ENCODE measurements at regions not wholly inside any gene's neighbourhood (a gene's known extent, or its start where the extent isn't known, plus 50 kb on each side); places are given as distances from the start of the nearest gene placed in this dataset.

DNA sequence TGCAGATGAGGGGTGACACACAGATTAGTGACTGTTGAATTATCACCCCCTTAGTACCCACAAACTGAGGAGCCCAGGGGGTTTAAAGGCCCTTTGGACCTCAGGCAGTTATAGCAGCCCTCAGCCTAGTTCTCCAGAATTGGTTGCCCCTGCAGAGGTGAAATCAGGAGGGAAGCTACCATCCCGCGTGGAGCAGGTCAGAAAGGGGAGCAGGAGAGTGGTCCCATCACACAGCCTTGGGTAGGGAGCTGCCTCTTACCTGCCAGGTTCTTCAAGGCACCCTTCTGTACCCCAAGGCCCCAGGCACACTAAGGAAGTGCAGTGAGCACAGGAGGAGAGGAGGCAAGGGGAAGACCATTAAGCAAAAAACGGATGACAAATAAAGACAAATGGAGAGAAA, 121.2 kb upstream of the TNR start:
- no peak for DNase-seq

DNA sequence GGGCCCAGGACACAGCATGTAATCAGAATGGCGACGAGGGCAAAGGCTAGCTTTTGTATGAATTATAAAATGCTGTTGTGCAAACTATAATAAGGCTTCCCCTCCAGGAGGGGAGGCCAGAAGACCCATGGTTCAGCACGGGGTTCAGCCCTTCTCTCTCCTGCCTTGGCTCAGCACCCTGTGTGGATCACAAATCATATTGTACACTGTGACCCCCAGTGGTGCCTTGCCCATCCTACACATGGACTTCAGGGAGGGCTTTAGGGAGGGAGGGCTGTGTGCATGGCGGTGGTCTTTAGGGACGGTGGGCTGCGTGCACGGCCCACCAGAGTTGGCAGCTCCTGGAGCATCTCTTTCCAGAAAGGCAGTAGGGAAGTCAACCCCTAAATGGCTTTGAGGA, 120.8 kb upstream of the TNR start:
- no peak for DNase-seq

DNA sequence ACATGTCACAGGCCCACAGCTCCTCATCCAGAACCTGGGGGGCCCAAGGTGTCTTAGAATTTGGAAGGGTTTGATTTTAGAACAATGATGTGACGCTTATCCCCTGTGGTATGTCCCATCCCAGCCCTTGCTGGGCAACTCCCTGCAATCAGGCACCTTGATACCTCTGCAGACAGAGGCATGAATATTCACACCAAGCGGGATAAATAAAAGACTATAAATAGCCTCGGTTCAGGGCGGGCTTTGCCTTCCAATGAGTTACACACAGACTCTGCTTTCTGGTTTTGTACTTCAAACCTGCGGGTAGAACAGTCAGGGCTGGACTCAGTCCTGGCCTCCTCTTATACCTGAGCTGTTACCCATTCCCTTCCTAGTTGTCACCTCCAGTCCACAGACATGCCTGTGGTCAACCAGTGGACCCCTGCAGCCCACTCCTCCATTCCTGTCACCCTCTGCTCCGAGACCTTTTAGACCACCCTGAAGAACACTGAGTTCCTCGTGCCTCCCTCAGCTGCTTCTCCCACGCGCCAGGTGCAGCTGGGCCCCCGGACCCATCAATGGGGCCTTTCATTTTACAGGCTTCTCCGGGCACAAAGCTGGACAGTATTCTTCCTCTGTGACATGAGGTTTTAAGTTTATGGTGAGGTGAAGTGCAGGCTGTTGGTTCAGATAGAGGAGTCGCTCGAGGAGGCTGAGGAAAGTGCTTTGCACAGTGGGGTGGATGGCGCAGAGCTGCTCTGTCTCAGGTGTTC, 120.1 kb upstream of the TNR start:
- no peak for DNase-seq

DNA sequence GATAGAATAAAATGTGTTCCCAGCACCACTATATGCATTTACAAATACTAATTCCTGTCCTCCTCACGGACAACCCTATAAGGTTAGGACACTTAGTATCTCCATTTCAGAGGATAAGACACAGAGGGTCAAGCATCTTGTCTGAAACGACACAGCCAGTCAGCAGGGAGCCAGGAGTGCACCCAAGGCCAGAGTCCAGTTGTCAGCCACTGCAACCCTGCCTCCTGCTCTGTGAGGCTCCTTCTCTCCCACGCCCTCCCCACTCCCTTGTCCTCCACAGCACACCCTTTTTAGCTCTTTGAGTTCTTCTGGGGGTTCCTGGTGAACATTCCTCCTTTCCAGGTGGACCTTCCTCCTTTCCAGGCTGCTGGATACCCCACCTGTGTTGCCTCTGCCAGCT, 119.0 kb upstream of the TNR start:
- DNase-seq = no peak

GRCh38 chr1:175861626-175862367, 118.4 kb upstream of the TNR start:
- no peak for DNase-seq

DNA sequence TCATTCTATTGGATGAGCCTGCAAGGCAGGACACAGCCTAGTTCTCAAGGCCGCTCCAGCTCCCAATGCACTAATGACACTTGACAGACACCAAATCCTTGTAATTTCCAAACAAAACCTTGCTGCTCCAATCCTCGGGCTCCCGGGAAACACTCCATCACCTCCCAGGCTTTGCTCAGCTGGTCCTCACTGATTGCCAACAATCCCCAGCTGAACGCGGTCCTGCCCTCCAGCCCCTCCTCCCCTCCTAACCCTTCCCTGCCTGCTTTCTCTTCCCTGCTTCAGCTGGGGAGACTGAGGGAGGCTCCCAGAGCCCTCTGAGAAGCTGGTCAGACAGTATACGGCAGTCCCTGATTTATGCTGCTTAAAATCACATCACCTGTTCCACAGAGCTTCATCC, 114.4 kb upstream of the TNR start:
- DNase-seq = no peak

DNA sequence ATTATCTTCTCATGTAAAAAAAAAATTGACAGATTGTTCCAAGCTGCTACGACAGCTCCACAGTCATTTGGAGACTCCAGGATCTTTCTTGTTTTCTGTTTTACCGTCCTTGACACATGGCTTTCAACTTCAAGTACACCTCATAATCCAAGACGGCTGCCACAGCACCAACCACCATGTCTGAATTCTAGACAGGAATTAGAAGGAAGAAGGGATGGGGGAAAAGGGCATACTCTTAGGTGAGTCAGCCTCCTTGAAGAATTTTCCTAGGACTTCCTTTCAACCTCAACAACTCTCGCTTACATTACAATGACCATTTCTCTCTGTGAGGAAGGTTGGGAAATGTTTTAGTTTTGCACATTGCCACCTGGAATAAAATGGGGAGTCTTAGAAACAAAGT, 110.3 kb upstream of the TNR start:
- no peak for DNase-seq

- no peak for DNase-seq
Observed at GRCh38 chr1:175851749-175852148, 108.4 kb upstream of the TNR start.

- DNase-seq = no peak
Observed at GRCh38 chr1:175848329-175848728, 104.9 kb upstream of the TNR start.

GRCh38 chr1:175845985-175846384, 102.6 kb upstream of the TNR start:
- no peak for DNase-seq

GRCh38 chr1:175845338-175845737, 101.9 kb upstream of the TNR start:
- DNase-seq = no peak

DNA sequence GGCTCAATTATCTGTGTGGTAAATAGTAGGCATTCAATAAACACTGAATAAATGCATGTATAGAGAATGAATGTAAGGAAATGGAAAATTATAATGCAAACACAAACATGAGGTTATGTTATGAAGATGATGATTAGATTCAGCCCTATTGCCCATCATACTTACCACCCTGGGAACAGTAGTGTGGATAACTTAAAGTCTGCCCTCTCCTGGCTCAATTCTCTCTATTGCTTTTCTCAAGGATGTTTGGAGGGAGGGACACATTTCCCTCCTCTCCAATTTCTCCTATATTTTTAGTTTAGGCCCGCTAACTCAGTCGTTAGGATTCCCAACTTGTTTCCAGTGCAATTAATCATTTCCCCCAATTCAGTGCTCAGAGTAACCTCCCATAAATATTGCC, 101.5 kb upstream of the TNR start:
- DNase-seq = no peak

- DNase-seq = no peak
Observed at GRCh38 chr1:175842550-175842949, 99.2 kb upstream of the TNR start.

- DNase-seq = no peak
Observed at GRCh38 chr1:175841738-175842187, 98.4 kb upstream of the TNR start.

- no peak for DNase-seq
Observed at GRCh38 chr1:175840787-175841186, 97.4 kb upstream of the TNR start.

DNA sequence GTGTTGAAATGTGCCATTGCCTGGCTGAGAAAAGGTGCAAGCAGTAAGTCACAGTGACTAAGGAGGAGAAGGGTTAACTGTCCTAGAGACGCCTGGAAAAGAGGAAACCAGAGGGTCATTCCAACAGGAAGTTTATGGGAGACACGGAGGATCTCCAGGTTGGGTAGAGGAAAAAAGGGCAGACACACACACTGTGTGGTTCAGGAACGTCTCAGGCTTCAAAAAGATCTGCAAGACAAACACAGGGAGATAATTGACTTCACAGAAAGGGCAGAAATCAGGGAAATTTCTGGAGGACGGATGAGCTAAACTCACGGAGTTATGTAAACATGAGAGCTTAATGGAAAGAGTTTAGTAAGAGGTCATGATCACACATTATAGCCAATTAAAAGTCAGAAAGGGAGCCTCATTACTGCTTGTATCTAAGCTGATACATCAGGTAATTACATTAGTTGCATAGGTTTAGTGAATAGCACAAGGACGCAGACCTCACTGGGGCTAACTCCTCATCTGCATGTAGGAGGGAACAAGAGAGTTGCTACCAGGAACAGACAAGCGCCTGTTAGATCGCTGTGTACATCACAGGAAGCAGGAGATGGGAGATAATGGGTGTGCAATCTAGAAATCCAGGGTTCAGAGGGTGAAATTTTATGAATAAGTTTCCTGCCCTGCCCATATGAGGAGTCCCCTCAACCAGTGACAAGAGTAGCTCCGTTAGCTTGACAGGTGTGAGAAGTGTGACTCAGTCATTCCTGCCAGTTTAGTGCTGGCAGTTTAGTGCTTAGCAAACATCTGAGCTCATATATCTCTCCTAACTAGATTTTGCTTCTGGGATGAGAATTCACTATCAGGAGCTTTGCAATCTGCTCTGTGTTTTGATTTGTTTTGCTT, 96.6 kb upstream of the TNR start:
- DNase-seq = no peak

- no peak for DNase-seq
Observed at GRCh38 chr1:175834597-175834996, 91.2 kb upstream of the TNR start.

- DNase-seq = no peak
Observed at GRCh38 chr1:175833951-175834350, 90.6 kb upstream of the TNR start.

- DNase-seq = no peak
Observed at GRCh38 chr1:175833502-175833901, 90.1 kb upstream of the TNR start.

- no peak for DNase-seq
Observed at GRCh38 chr1:175830500-175830899, 87.1 kb upstream of the TNR start.

DNA sequence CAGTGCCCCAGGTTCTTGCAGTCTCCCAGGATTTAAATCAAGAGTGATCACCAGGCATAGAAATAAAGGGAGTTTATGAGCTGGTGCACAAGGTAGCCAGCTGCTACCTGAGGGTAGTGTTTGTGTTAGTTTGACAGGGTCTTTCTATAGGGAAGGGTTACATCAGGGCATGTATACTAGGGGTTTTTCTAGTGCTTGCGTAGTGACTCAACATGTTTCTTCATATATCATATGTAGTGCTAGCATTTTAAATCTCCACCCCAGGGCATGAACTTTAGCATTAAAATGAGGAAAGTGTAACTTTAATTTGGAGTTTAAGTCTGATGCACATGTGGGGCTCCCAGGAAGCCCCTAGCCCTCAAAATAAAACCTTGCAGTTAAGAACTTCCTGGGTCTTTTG, 86.5 kb upstream of the TNR start:
- no peak for DNase-seq

DNA sequence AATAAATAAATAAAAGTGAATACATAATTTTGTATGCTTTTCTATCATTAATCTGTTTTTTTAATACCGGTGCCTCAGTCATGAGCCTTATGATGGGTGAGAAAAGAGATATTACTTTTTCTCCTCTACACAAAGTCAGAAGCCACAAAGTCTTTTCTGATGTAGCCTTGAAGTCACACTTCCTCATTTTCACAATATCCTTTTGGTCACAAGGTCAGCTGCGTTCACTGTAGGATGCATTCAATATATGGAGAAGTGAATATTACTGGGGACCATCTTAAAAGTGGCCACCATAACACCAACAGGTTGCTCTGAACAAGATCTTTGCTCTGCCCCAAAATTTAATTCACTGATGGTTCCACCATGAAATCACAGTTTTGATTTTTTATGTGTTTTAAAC, 83.3 kb upstream of the TNR start:
- no peak for DNase-seq

- no peak for DNase-seq
Observed at GRCh38 chr1:175824079-175824478, 80.7 kb upstream of the TNR start.

Measured in right kidney (tissue), 1 donor.